HG02852 (cell line): ENCODE measurements at regions not wholly inside any gene's neighbourhood (a gene's known extent, or its start where the extent isn't known, plus 50 kb on each side); places are given as distances from the start of the nearest gene placed in this dataset.
"Not testable (repeated sequence)": the region's sequence is repeated elsewhere in the genome, so short reads cannot be mapped to it uniquely, and the experiment has no call there.

Experiments used
- ATAC-seq: cut with Tn5 transposase; IDR thresholded peaks from one replicate; pipeline ENCODE4 v1.9.1; 2021; ENCODE audit warnings: mild to moderate bottlenecking, moderate library complexity; ENCODE audit not compliant: unreplicated experiment

GRCh38 chr7:19549246-19549645, 159.6 kb downstream of the POLR1F start:
- ATAC-seq = not testable (repeated sequence)

- no peak for ATAC-seq
These were observed 170.9 kb downstream of the POLR1F start for GRCh38 chr7:19537942-19538401.

- no peak for ATAC-seq
These were observed 175.6 kb downstream of the POLR1F start for GRCh38 chr7:19533266-19533665.

- no peak for ATAC-seq
These were observed 178.0 kb downstream of the POLR1F start for GRCh38 chr7:19530852-19531251.

- no peak for ATAC-seq
These were observed 178.6 kb downstream of the POLR1F start for GRCh38 chr7:19530261-19530660.

- no peak for ATAC-seq
These were observed 182.2 kb downstream of the POLR1F start for GRCh38 chr7:19526639-19527038.

- ATAC-seq = no peak
These were observed 186.4 kb downstream of the POLR1F start for GRCh38 chr7:19522486-19522885.

GRCh38 chr7:19520392-19520791, 188.4 kb downstream of the POLR1F start:
- no peak for ATAC-seq

- no peak for ATAC-seq
These were observed 189.3 kb downstream of the POLR1F start for GRCh38 chr7:19519443-19520021.

- ATAC-seq = not testable (repeated sequence)
These were observed 191.3 kb downstream of the POLR1F start for GRCh38 chr7:19517546-19517945.

- no peak for ATAC-seq
These were observed 200.0 kb downstream of the POLR1F start for GRCh38 chr7:19508821-19509220.

- ATAC-seq = no peak
These were observed 200.7 kb downstream of the POLR1F start for GRCh38 chr7:19508124-19508523.

GRCh38 chr7:19491821-19492452, 216.9 kb downstream of the POLR1F start:
- ATAC-seq = no peak

GRCh38 chr7:19491371-19491770, 217.5 kb downstream of the POLR1F start:
- ATAC-seq = no peak

- no peak for ATAC-seq
These were observed 219.5 kb downstream of the POLR1F start for GRCh38 chr7:19489162-19489820.

GRCh38 chr7:19488056-19488455, 220.8 kb downstream of the POLR1F start:
- no peak for ATAC-seq

GRCh38 chr7:19482628-19483027, 226.2 kb downstream of the POLR1F start:
- ATAC-seq = no peak

- ATAC-seq = no peak
These were observed 228.5 kb downstream of the POLR1F start for GRCh38 chr7:19480383-19480782.

- no peak for ATAC-seq
These were observed 238.8 kb downstream of the POLR1F start for GRCh38 chr7:19470031-19470430.

GRCh38 chr7:19465861-19466260, 243.0 kb downstream of the POLR1F start:
- ATAC-seq = no peak

- no peak for ATAC-seq
These were observed 244.1 kb downstream of the POLR1F start for GRCh38 chr7:19464751-19465150.

- ATAC-seq = no peak
These were observed 244.6 kb downstream of the POLR1F start for GRCh38 chr7:19464241-19464640.
